Caco-2 (cell line): ENCODE measurements at regions not wholly inside any gene's neighbourhood (a gene's known extent, or its start where the extent isn't known, plus 50 kb on each side); places are given as distances from the start of the nearest gene placed in this dataset.

Experiments used
- BruUV-seq: library from RNA; stranded (reverse); fragments of 400-500 nt; replicated peaks from 2 replicates; lab custom pipeline; 2021; lab: Mats Ljungman, UMichigan
- CTCF ChIA-PET: fragments of 300-600 bp; sonication (Branson Sonifier 250); formaldehyde crosslinking; loops from one replicate; lab custom pipeline; 2022; ENCODE audit warnings: antibody characterized with exemption; lab: Charles Lee
- POLR2A ChIA-PET: fragments of 300-600 bp; sonication (Branson Sonifier 250); formaldehyde crosslinking; loops from one replicate; lab custom pipeline; 2022; ENCODE audit warnings: antibody characterized with exemption; lab: Charles Lee
- DNase-seq, 2 experiments: peaks; one replicate each; pipeline versions ENCODE4 v3.0.0 to v3.0.0-alpha.2; 2020 to 2022
- H3K27me3 ChIP-seq: replicated peaks from 2 replicates; pipeline ENCODE4 v1.6.0; 2011; ENCODE audit warnings: low read length; ENCODE audit not compliant: control insufficient read depth, insufficient read depth
- H3K36me3 ChIP-seq: 2 replicates; pipeline ENCODE4 v1.5.1; 2011; ENCODE audit warnings: low read length; ENCODE audit not compliant: control insufficient read depth, insufficient read depth
- H3K4me1 ChIP-seq: fragments of 250-450 bp; sonication (Bioruptor Pico); 2 replicates; pipeline ENCODE4 v1.5.1; 2020; ENCODE audit warnings: mild to moderate bottlenecking
- H3K4me3 ChIP-seq: 2 replicates; pipeline ENCODE4 v1.5.1; 2011; ENCODE audit warnings: low read depth, mild to moderate bottlenecking, control low read depth, low read length
- H3K9me3 ChIP-seq: fragments of 250-450 bp; sonication (Bioruptor Pico); 2 replicates; pipeline ENCODE4 v1.5.1; 2020; ENCODE audit warnings: mild to moderate bottlenecking, moderate library complexity
- H3K27ac Mint-ChIP-seq: one replicate; pipeline ENCODE4 v1.8.0; 2022; ENCODE audit warnings: mixed read lengths; ENCODE audit not compliant: unreplicated experiment
- H3K27me3 Mint-ChIP-seq: one replicate; pipeline ENCODE4 v1.8.0; 2022; ENCODE audit warnings: mixed read lengths; ENCODE audit not compliant: insufficient read depth, unreplicated experiment
- H3K36me3 Mint-ChIP-seq: one replicate; pipeline ENCODE4 v1.8.0; 2022; ENCODE audit warnings: mild to moderate bottlenecking, mixed read lengths; ENCODE audit not compliant: insufficient read depth, unreplicated experiment
- H3K4me1 Mint-ChIP-seq: one replicate; pipeline ENCODE4 v1.8.0; 2022; ENCODE audit warnings: low read depth, mixed read lengths; ENCODE audit not compliant: unreplicated experiment
- H3K4me3 Mint-ChIP-seq: one replicate; pipeline ENCODE4 v1.8.0; 2022; ENCODE audit warnings: mild to moderate bottlenecking, moderate library complexity, mixed read lengths; ENCODE audit not compliant: unreplicated experiment
- H3K9me3 Mint-ChIP-seq: one replicate; pipeline ENCODE4 v1.8.0; 2022; ENCODE audit warnings: mixed read lengths; ENCODE audit not compliant: unreplicated experiment
- intact Hi-C: fragments of 100-400 bp; cut with micrococcal nuclease; formaldehyde crosslinking; loops from one replicate; pipeline ENCODE4 v1.10.0; 2022; ENCODE audit not compliant: unreplicated experiment
- TF ChIP-seq, protein P1 (sequence below), 2 experiments: fragments of 200-600 bp in 1 of 2; IDR thresholded peaks; 1 replicate in 1 of 2; 2 replicates in 1 of 2; pipeline versions ENCODE4 v1.5.1 to v1.8.0; 2011 to 2022; ENCODE audit warnings: antibody characterized with exemption in 1 of 2, control low read depth in 1 of 2, inconsistent platforms in 1 of 2, low read depth in 1 of 2, low read length in 1 of 2, mild to moderate bottlenecking in 1 of 2, moderate library complexity in 1 of 2; ENCODE audit not compliant: insufficient read depth in 1 of 2, severe bottlenecking in 1 of 2, unreplicated experiment in 1 of 2

DNA sequence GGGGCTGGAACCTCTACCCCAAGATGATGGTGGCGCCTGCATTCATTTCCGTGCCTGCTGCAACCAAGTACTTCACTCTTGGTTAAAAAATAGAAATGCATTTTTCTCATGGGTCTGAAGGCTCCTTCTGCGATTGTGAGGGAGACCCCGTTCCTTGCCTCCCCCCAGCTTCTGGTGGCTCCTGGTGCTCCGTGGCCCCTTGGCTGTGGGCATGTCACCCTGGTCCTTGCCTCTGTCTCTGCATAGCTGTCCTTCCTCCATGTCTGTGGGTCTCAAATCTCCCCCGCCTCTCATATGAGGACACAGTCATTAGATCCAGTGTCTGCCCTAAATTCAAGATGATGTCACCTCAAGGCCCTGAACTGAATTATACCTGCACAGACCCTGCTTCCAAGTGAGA, 317.9 kb downstream of the TCERG1L start:
- H3K27me3 ChIP-seq = no peaks in the 10 kb centered on the region
- ChIA-PET POLR2A (no interaction called here), CTCF (no interaction called here)
- TF ChIP-seq, protein P1, sequence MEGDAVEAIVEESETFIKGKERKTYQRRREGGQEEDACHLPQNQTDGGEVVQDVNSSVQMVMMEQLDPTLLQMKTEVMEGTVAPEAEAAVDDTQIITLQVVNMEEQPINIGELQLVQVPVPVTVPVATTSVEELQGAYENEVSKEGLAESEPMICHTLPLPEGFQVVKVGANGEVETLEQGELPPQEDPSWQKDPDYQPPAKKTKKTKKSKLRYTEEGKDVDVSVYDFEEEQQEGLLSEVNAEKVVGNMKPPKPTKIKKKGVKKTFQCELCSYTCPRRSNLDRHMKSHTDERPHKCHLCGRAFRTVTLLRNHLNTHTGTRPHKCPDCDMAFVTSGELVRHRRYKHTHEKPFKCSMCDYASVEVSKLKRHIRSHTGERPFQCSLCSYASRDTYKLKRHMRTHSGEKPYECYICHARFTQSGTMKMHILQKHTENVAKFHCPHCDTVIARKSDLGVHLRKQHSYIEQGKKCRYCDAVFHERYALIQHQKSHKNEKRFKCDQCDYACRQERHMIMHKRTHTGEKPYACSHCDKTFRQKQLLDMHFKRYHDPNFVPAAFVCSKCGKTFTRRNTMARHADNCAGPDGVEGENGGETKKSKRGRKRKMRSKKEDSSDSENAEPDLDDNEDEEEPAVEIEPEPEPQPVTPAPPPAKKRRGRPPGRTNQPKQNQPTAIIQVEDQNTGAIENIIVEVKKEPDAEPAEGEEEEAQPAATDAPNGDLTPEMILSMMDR (IDR thresholded peaks at IDR 0.05; ENCODE audit: insufficient read depth in 1 of 2, low read depth in 1 of 2, low read length in 1 of 2, severe bottlenecking in 1 of 2, unreplicated experiment in 1 of 2) = no peak
- H3K9me3 Mint-ChIP-seq = peaks cover 17% of the 10 kb centered on the region
- intact Hi-C loops = no loop called here
- BruUV-seq = no TSS peak
- DNase-seq = no peak
- H3K9me3 ChIP-seq = no peaks in the 10 kb centered on the region
- peaks cover 7% of the 10 kb centered on the region for H3K27me3 Mint-ChIP-seq
- no peaks in the 10 kb centered on the region for H3K4me1 Mint-ChIP-seq
- H3K27ac Mint-ChIP-seq = no peak overlapping the region
- H3K4me1 ChIP-seq = no peaks in the 10 kb centered on the region
- no peaks in the 10 kb centered on the region for H3K36me3 Mint-ChIP-seq
- no peak overlapping the region for H3K4me3 Mint-ChIP-seq
- no peak overlapping the region for H3K4me3 ChIP-seq
- H3K36me3 ChIP-seq = no peaks in the 10 kb centered on the region

DNA sequence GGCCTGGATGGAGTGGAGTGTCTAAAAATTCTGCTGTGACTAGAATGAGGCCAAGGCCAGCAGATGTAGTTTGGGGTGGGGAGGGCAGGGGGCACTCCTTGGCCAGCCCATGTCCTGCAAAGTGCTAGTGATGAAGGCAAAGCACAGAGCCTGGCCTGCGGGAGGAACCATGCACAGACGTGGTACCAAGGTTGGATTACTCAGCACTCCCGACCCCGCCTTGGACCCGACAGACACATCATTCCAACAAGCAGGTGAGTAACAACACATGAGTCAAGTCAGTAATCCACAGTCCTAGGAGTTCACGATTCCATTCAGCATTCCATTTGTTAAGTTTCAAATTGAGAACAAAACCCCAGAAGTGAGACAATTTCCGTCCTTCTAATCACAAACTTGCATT, 317.3 kb downstream of the TCERG1L start:
- POLR2A ChIA-PET = no interaction called here
- Histone ChIP-seq H3K27me3 (no peaks in the 10 kb centered on the region), H3K36me3 (no peaks in the 10 kb centered on the region), H3K9me3 (no peaks in the 10 kb centered on the region), H3K4me3 (no peak overlapping the region), H3K4me1 (no peaks in the 10 kb centered on the region)
- Mint-ChIP-seq H3K9me3 (peaks cover 17% of the 10 kb centered on the region), H3K4me3 (no peak overlapping the region), H3K36me3 (no peaks in the 10 kb centered on the region), H3K4me1 (no peaks in the 10 kb centered on the region), H3K27ac (no peak overlapping the region), H3K27me3 (peaks cover 7% of the 10 kb centered on the region)
- no peak for DNase-seq
- TF ChIP-seq, protein P1 (IDR thresholded peaks at IDR 0.05; ENCODE audit: insufficient read depth in 1 of 2, low read depth in 1 of 2, low read length in 1 of 2, severe bottlenecking in 1 of 2, unreplicated experiment in 1 of 2) = no peak
- BruUV-seq = no TSS peak
- intact Hi-C loops = no loop called here
- CTCF ChIA-PET = no interaction called here

DNA sequence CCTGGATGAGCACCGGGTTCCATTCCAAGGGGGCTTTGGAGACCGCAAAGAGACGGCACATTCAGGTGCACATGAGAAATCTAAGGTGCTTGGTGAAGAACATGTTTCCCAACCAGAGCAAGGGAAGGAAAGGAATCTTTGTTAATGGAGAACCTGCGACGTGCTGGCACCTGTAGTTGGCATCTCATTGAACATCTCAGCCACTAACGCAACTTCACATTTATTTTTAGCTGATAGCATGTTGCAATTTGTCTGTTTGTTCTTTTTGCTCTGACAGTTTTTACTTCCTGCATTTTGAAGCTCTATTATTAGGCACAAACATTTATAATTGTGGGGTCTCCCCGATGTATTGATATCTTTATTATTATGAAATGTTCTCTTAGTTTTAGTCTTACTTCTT, 316.7 kb downstream of the TCERG1L start:
- BruUV-seq = no TSS peak
- H3K9me3 Mint-ChIP-seq = peaks cover 17% of the 10 kb centered on the region

More for the DNA sequence above, 316.7 kb downstream of the TCERG1L start:
- intact Hi-C loops = no loop called here
- no peaks in the 10 kb centered on the region for H3K36me3 Mint-ChIP-seq
- no peaks in the 10 kb centered on the region for H3K4me1 Mint-ChIP-seq
- Histone ChIP-seq H3K9me3 (no peaks in the 10 kb centered on the region), H3K27me3 (no peaks in the 10 kb centered on the region), H3K4me1 (no peaks in the 10 kb centered on the region), H3K4me3 (no peak overlapping the region), H3K36me3 (no peaks in the 10 kb centered on the region)
- DNase-seq = no peak
- ChIA-PET POLR2A (no interaction called here), CTCF (no interaction called here)
- peaks cover 7% of the 10 kb centered on the region for H3K27me3 Mint-ChIP-seq
- no peak overlapping the region for H3K27ac Mint-ChIP-seq
- H3K4me3 Mint-ChIP-seq = no peak overlapping the region
- TF ChIP-seq, protein P1 (IDR thresholded peaks at IDR 0.05; ENCODE audit: insufficient read depth in 1 of 2, low read depth in 1 of 2, low read length in 1 of 2, severe bottlenecking in 1 of 2, unreplicated experiment in 1 of 2) = no peak
